ENCODE measurements at regions not wholly inside any gene's neighbourhood (a gene's known extent, or its start where the extent isn't known, plus 50 kb on each side); places are given as distances from the start of the nearest gene placed in this dataset.

DNA sequence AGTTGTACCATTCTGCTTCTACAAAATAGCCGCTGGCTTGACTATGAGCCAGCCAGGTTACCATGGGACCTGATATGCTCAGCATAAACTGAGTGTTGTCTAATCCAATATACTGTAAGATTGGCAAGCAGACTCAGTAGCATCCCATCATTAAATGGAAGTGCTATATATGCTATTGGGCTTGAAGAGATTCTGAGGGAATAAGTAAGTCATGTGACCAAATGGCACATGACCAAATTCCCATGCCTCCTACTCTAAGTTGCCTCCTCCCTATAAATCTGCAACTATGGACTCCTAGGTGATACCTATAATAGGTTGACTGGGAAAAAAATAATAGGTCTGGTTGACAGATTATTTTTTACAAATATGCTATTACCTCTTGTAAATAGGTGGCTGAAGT is 698.6 kb downstream of the BRINP3 start:
- DNase-seq (ENCODE audit: low spot score): no peak
- no peak for TF ChIP-seq SP1 (IDR thresholded peaks at IDR 0.05)
- TF ChIP-seq FOXA1 (IDR thresholded peaks at IDR 0.05): no peak
- no peak for TF ChIP-seq EGR1 (IDR thresholded peaks at IDR 0.05; ENCODE audit: low read depth in 2 of 2)
- TF ChIP-seq, protein P1, sequence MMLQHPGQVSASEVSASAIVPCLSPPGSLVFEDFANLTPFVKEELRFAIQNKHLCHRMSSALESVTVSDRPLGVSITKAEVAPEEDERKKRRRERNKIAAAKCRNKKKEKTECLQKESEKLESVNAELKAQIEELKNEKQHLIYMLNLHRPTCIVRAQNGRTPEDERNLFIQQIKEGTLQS (IDR thresholded peaks at IDR 0.05): no peak
- TF ChIP-seq RXRA (IDR thresholded peaks at IDR 0.05): no peak
- TF ChIP-seq YY1 (IDR thresholded peaks at IDR 0.05): no peak
- TF ChIP-seq, protein P2, sequence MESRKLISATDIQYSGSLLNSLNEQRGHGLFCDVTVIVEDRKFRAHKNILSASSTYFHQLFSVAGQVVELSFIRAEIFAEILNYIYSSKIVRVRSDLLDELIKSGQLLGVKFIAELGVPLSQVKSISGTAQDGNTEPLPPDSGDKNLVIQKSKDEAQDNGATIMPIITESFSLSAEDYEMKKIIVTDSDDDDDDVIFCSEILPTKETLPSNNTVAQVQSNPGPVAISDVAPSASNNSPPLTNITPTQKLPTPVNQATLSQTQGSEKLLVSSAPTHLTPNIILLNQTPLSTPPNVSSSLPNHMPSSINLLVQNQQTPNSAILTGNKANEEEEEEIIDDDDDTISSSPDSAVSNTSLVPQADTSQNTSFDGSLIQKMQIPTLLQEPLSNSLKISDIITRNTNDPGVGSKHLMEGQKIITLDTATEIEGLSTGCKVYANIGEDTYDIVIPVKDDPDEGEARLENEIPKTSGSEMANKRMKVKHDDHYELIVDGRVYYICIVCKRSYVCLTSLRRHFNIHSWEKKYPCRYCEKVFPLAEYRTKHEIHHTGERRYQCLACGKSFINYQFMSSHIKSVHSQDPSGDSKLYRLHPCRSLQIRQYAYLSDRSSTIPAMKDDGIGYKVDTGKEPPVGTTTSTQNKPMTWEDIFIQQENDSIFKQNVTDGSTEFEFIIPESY (IDR thresholded peaks at IDR 0.05): no peak
- TF ChIP-seq, protein P3, sequence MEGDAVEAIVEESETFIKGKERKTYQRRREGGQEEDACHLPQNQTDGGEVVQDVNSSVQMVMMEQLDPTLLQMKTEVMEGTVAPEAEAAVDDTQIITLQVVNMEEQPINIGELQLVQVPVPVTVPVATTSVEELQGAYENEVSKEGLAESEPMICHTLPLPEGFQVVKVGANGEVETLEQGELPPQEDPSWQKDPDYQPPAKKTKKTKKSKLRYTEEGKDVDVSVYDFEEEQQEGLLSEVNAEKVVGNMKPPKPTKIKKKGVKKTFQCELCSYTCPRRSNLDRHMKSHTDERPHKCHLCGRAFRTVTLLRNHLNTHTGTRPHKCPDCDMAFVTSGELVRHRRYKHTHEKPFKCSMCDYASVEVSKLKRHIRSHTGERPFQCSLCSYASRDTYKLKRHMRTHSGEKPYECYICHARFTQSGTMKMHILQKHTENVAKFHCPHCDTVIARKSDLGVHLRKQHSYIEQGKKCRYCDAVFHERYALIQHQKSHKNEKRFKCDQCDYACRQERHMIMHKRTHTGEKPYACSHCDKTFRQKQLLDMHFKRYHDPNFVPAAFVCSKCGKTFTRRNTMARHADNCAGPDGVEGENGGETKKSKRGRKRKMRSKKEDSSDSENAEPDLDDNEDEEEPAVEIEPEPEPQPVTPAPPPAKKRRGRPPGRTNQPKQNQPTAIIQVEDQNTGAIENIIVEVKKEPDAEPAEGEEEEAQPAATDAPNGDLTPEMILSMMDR (IDR thresholded peaks at IDR 0.05; ENCODE audit: low read depth, low read length, missing input control): no peak
- TF ChIP-seq, protein P4, sequence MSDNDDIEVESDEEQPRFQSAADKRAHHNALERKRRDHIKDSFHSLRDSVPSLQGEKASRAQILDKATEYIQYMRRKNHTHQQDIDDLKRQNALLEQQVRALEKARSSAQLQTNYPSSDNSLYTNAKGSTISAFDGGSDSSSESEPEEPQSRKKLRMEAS (IDR thresholded peaks at IDR 0.05): no peak
- TF ChIP-seq TAF1 (conservative IDR thresholded peaks at IDR 0.05): no peak
- no peak for TF ChIP-seq JUND (IDR thresholded peaks at IDR 0.05)
- TF ChIP-seq HNF4G (IDR thresholded peaks at IDR 0.05): no peak
- TF ChIP-seq RAD21 (IDR thresholded peaks at IDR 0.05): no peak
- Histone ChIP-seq H3K27me3 (ENCODE audit: control insufficient read depth in 4 of 4, insufficient read depth in 4 of 4, low read length in 3 of 4) (no peaks in the 10 kb centered on the region), H3K36me3 (ENCODE audit: control insufficient read depth in 4 of 4, insufficient read depth in 3 of 4, low read depth in 1 of 4, low read length in 3 of 4) (no peaks in the 10 kb centered on the region), H3K27ac (ENCODE audit: low read depth in 1 of 2, low read length in 2 of 2) (no peak overlapping the region), H3K4me3 (ENCODE audit: low read depth in 1 of 3, low read length in 3 of 3) (no peak overlapping the region), H3K4me1 (ENCODE audit: control insufficient read depth in 4 of 4, insufficient read depth in 4 of 4, low read length in 3 of 4) (no peaks in the 10 kb centered on the region), H3K9ac (ENCODE audit: low read depth in 1 of 2, low read length in 2 of 2) (no peak overlapping the region), H3K9me3 (ENCODE audit: control insufficient read depth in 4 of 4, low read length in 3 of 4) (no peaks in the 10 kb centered on the region)
- WGBS: 93% methylated on average over 1 of the region's 1 CpG

DNA sequence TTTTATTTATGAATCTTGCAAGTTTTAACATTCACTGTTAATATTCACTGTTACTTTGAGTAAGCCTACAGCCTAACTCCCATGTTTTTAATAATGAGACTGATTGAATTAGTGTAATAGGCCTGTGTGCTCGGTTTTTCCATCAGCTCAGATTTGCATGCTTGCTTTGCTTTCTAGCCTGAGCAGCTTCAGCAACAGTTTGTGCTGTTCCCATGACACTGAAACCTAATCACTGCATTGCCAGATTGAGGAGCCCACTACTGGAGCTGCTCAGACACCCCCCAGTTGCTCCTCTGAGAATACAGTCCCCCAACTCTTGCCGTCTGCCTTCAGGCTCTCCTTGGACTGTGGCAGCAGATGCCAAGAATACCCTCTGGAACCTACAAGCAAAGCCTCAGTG is 695.4 kb downstream of the BRINP3 start:
- no peaks in the 10 kb centered on the region for H3K9me3 ChIP-seq (ENCODE audit: control insufficient read depth in 4 of 4, low read length in 3 of 4)
- no peak overlapping the region for H3K27ac ChIP-seq (ENCODE audit: low read depth in 1 of 2, low read length in 2 of 2)
- no peak for DNase-seq (ENCODE audit: low spot score)
- H3K4me1 ChIP-seq (ENCODE audit: control insufficient read depth in 4 of 4, insufficient read depth in 4 of 4, low read length in 3 of 4): no peaks in the 10 kb centered on the region
- TF ChIP-seq YY1 (IDR thresholded peaks at IDR 0.05) (no peak), JUND (IDR thresholded peaks at IDR 0.05) (no peak), HNF4A (conservative IDR thresholded peaks at IDR 0.05) (no peak), RAD21 (IDR thresholded peaks at IDR 0.05) (no peak), FOXA2 (IDR thresholded peaks at IDR 0.05) (no peak), NR2F2 (IDR thresholded peaks at IDR 0.05) (no peak), SP1 (IDR thresholded peaks at IDR 0.05) (no peak)
- TF ChIP-seq, protein P4 (IDR thresholded peaks at IDR 0.05): no peak
- TF ChIP-seq, protein P3 (IDR thresholded peaks at IDR 0.05; ENCODE audit: low read depth, low read length, missing input control): no peak
- H3K4me3 ChIP-seq (ENCODE audit: low read depth in 1 of 3, low read length in 3 of 3): no peak overlapping the region
- no peak overlapping the region for H3K9ac ChIP-seq (ENCODE audit: low read depth in 1 of 2, low read length in 2 of 2)
- H3K36me3 ChIP-seq (ENCODE audit: control insufficient read depth in 4 of 4, insufficient read depth in 3 of 4, low read depth in 1 of 4, low read length in 3 of 4): no peaks in the 10 kb centered on the region
- H3K27me3 ChIP-seq (ENCODE audit: control insufficient read depth in 4 of 4, insufficient read depth in 4 of 4, low read length in 3 of 4): no peaks in the 10 kb centered on the region
- 64% methylated on average over 2 of the region's 2 CpGs for WGBS

Data from liver (tissue), 8 donors.